ENCODE measurements at regions not wholly inside any gene's neighbourhood (a gene's known extent, or its start where the extent isn't known, plus 50 kb on each side); places are given as distances from the start of the nearest gene placed in this dataset.
A peak's percentile ranks its signal among the peaks of the same experiment; 100 is the strongest.

GRCh38 chr2:9086465-9086864 lies 83.0 kb upstream of the MBOAT2 start:
- POLR2A ChIA-PET (ENCODE audit: partially characterized antibody) = interaction anchor here (0.6 to 1.2 kb wide), 2 partner anchors 20 to 83 kb away, joined by 3 read pairs; partner anchors contain the start of gene MBOAT2
- no peaks in the 10 kb centered on the region for H3K79me2 ChIP-seq (ENCODE audit: control insufficient read depth in 1 of 2, insufficient read depth in 2 of 2, low read length in 2 of 2)
- no peak overlapping the region for H3K4me3 ChIP-seq (ENCODE audit: extremely low read depth in 1 of 4, insufficient read depth in 2 of 4, low read depth in 3 of 4, low read length in 4 of 4)
- no peak overlapping the region for H3K14ac ChIP-seq (ENCODE audit: insufficient read length)
- no peak overlapping the region for H3K18ac ChIP-seq (ENCODE audit: extremely low read depth, low read length)
- H3K79me1 ChIP-seq (ENCODE audit: low read depth, low read length) = no peaks in the 10 kb centered on the region
- no peaks in the 10 kb centered on the region; a peak in 1 of 7 replicates for H3K4me1 ChIP-seq (replicated peaks in 1 of 4; ENCODE audit: control insufficient read depth in 3 of 4, insufficient read depth in 4 of 4, low read length in 3 of 4)
- peaks cover 0 to 3% (median 0%) of the 10 kb centered on the region in 4 experiments; a peak in 1 of 7 replicates for H3K27me3 ChIP-seq (replicated peaks in 1 of 4; ENCODE audit: control insufficient read depth in 3 of 4, extremely low read depth in 1 of 4, insufficient read depth in 3 of 4, low read length in 3 of 4)
- no peaks in the 10 kb centered on the region for H3K36me3 ChIP-seq (ENCODE audit: control insufficient read depth in 2 of 4, insufficient read depth in 4 of 4, low read length in 3 of 4)
- H4K20me1 ChIP-seq (replicated peaks in 1 of 2; ENCODE audit: control insufficient read depth in 1 of 2, insufficient read depth in 2 of 2, low read length in 2 of 2) = no peaks in the 10 kb centered on the region
- H3K56ac ChIP-seq (replicated peaks; ENCODE audit: insufficient read length, low read depth, low read length) = no peak overlapping the region
- no peak overlapping the region for H2AK5ac ChIP-seq (ENCODE audit: low read depth, low read length)
- CTCF ChIA-PET (ENCODE audit: partially characterized antibody) = interaction anchor here (1.3 to 1.7 kb wide), 2 partner anchors 13 to 57 kb away, joined by 3 to 4 read pairs; no protein-coding TSS in a partner anchor
- H2BK15ac ChIP-seq (ENCODE audit: low read length) = no peak overlapping the region
- no peak overlapping the region for H2BK20ac ChIP-seq (ENCODE audit: low read length)
- no peak for DNase-seq (ENCODE audit: low read depth in 1 of 2, low spot score in 2 of 2)
- H3K27ac ChIP-seq (ENCODE audit: low read depth, low read length) = no peak overlapping the region
- peaks cover 3 to 4% of the 10 kb centered on the region in 2 experiments; a peak in 3 of 4 replicates for H3K9me3 ChIP-seq (ENCODE audit: insufficient read depth in 2 of 2, low read depth in 1 of 2, low read length in 1 of 2)
- no peak overlapping the region for H2BK5ac ChIP-seq (ENCODE audit: low read depth, low read length)
- no peak for TF ChIP-seq EGR1 (IDR thresholded peaks at IDR 0.05; ENCODE audit: borderline replicate concordance, low read depth, low read length)
- peak; percentile 46; the same call in 1 of the 2 replicates for TF ChIP-seq CEBPB (IDR thresholded peaks at IDR 0.05; ENCODE audit: low read depth, low read length)
- H2BK12ac ChIP-seq (ENCODE audit: low read depth, low read length) = no peak overlapping the region
- no peak for FAIRE-seq
- no peaks in the 10 kb centered on the region for H3K23me2 ChIP-seq (ENCODE audit: low read depth, low read length)
- H4K5ac ChIP-seq (ENCODE audit: insufficient read length, low read depth, low read length) = no peak overlapping the region
- H2AFZ ChIP-seq (ENCODE audit: low read length) = no peak overlapping the region
- no peak overlapping the region for H3K4ac ChIP-seq (replicated peaks; ENCODE audit: insufficient read length, low read depth, low read length)
- no peak overlapping the region for H3K4me2 ChIP-seq (ENCODE audit: insufficient read depth in 1 of 2, low read depth in 2 of 2, low read length in 2 of 2)
- no peak overlapping the region for H2BK120ac ChIP-seq (replicated peaks; ENCODE audit: low read depth, low read length)
- no peak overlapping the region for H3K23ac ChIP-seq (ENCODE audit: insufficient read length)
- no peak overlapping the region for H3K9ac ChIP-seq (replicated peaks in 1 of 4; ENCODE audit: extremely low read depth in 1 of 4, low read depth in 3 of 4, low read length in 3 of 4)
- no peak overlapping the region for H4K91ac ChIP-seq (replicated peaks; ENCODE audit: insufficient read length, low read length)
- no peak overlapping the region for H4K8ac ChIP-seq (ENCODE audit: extremely low read depth, insufficient read depth, low read length)
- 89% methylated on average over 7 of the region's 7 CpGs; no CpG with 5 or more reads in 1 of the 2 experiments for WGBS, 2 experiments (ENCODE audit: extremely low coverage in 1 of 2, insufficient coverage in 1 of 2, insufficient read length in 1 of 2, insufficient replicate concordance in 2 of 2, low coverage in 1 of 2, low lambda C conversion rate in 2 of 2, missing lambda C conversion rate in 1 of 2)

Measured in H1 (cell line).